ENCODE measurements at regions not wholly inside any gene's neighbourhood (a gene's known extent, or its start where the extent isn't known, plus 50 kb on each side); places are given as distances from the start of the nearest gene placed in this dataset.
"Not testable (repeated sequence)": the region's sequence is repeated elsewhere in the genome, so short reads cannot be mapped to it uniquely, and the experiment has no call there.

GRCh38 chr3:106423321-106424225, 554.8 kb upstream of the CBLB start:
- no peak for DNase-seq

DNA sequence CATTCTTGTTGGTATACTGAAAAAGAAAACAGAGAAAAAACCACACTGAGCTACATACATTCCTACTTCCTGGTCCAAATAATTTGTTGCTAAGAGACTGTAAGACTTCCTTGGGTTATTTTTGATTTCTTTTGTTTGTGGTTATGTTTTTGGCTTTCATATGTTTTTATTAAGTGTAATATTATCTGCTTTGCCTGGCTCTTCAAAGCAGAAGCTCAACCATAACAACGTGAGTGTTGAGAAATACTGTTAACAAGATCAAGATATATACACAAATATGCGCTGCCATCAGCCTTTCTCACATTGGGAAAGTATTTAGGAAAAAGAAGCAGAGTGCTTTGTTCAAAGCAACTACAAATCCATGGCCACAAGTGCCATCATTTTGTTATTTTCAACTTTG, 556.2 kb upstream of the CBLB start:
- DNase-seq = no peak

DNA sequence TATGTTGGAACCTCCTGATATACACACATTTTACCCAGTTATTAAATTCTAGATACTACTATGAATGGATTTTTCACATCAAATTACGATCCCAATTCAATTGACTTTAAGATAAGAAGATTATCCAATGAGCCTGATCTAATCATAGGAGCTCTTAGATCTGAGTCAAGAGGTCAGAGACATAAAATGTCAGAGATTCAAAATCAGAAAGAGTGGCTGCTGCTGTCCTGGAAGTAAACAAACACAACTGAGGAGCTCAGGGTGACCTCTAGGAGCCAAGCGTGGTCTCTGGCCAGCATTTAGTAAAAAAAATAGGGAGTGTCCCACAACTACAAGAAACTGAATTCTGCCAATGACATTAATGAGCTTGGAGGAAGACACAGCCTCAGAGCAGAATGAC, 557.1 kb upstream of the CBLB start:
- no peak for DNase-seq

DNA sequence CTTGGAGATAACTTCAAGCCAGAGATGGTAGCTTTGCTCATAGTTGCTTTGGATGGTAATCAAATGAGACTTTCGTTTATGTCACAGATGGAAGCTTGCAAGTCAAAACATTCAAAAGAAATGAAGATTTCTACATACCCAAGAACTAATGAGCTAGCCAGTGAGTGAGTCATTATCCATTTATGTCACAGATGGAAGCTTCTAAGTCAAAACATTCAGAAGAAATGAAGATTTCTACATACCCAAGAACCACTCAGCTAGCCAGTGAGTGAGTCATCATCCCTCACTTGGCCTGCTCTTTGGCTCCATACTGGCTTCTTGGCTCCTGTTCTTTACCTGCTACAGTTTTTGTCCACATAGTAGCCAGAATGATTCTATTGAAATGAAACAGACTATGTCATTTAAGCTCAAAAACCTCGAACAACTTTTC, 559.8 kb upstream of the CBLB start:
- DNase-seq = no peak

DNA sequence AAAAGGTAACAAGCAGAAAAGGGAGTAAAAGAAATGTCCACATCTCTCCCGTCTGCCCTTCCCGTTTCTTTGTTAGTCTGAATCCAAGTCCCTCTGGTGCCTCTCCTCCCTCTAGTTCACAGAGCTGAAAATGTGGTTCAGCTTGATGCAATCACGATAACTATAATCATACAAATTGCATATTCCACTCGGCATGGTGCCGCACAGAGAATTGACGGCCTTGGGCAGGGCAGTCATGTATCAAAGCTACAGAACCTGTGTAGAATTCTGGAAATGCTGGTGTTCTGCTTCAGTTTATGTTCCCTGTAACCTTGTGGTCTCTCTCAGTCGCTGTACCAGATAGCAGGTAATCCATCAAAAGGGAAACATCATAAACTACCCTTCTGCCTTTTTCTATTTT, 562.9 kb upstream of the CBLB start:
- no peak for DNase-seq

- DNase-seq = no peak
These were observed 567.2 kb upstream of the CBLB start for GRCh38 chr3:106435899-106436453.

DNA sequence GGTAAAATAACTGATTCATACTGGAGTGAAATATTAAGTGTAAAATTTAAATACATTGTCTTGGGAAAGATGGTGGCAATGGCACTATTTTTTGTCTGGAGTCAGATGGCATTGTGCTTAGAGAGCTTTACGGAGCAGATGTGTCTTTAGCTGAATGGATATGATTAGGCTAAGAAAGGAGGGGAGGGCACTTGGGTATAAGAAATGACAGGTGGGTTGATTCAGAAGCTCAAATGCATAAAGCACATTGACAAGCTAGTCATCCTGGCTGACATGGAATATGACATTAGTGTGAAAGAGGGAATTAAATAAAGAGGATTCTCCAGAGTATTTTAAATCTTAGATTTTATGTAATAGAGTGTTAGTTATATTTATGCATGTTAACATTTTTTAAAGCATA, 570.1 kb upstream of the CBLB start:
- no peak for DNase-seq

- DNase-seq = no peak
These were observed 571.9 kb upstream of the CBLB start for GRCh38 chr3:106440672-106441071.

DNA sequence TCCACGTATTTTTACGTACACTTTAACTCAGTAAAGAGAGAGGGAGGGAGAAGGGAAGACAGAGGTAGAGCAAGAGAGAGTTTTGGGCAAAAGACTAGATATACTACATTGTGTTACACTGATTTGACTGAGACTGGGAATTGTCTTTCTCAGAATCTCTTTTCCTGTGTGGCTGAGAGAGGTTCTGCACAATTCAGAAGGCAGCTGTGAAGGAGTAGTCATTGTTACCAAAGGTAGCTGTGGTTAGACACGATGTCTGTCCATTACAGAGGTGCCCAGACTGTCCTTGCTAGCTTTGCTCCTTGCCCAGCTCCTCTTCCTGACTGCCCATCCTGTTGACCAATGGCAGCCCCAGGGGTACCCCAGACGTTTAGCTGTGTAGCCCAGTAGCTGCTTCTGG, 577.5 kb upstream of the CBLB start:
- no peak for DNase-seq

DNA sequence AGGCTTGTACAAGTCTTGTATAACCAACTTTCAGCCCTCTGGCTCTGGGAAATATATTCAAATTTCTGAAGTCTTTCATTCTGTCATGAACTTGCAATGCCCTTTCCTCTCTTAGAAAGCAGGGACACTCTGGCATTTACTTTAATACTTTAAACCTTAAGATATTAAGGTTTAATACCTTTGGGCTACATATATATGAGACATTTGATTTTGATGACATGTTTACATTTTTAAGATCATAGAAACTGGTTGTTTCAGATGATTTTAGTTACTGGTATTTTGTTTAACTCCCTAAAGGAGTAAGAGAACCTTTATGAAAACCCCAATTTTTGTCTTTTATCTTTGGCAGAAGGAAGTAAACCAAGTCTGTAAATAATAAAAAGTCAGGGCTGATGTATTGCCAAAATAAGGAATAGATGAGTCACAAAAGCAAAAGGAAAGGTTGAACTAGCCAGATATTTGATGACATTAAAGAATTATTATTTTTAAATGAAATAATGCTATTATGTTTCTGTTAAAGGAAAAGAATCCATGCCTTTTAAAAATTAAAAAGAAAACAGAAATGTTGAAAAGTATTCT, 579.0 kb upstream of the CBLB start:
- no peak for DNase-seq

DNA sequence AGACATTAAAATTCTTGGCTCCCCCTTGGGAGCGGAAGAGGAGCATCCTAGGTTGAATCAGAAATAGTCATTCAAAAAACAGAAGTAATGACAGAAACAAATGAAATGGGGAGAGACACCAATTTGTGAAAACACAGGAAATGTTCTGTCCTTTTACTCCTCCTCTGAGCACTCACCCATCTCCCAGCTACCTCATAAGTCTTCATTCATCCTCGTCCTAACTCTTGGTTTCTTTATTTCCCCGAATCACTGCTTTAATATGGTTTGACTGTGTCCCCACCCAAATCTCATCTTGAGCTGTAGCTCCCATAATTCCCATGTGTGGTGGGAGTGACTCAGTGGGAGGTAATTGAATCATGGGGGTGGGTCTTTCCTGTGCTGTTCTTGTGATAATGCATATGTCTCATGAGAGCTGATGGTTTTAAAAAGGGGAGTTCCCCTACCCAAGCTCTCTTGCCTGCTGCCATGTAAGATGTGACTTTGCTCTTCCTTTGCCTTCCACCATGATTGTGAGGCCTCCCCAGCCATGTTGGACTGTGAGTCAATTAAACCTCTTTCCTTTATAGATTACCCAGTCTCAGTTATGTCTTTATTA, 579.7 kb upstream of the CBLB start:
- not testable (repeated sequence) for DNase-seq

DNA sequence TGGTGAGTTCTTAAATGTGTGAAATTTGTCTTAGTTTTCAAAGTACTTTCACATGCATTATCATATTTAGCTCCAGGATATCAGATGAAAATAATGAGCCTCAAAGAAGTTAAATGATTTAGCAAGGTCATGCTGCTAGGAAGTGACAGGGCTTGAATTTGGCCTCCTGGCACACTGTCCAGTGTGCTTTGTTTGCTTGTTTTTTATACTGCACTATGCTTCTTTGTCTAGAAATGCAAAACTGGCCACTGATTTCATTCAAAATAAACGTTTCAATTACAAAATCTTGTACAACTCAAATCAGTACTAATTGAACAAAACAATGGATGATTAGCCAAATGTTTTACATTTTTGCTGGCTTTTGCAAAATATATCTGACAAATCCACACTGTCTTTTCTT, 583.3 kb upstream of the CBLB start:
- no peak for DNase-seq

DNA sequence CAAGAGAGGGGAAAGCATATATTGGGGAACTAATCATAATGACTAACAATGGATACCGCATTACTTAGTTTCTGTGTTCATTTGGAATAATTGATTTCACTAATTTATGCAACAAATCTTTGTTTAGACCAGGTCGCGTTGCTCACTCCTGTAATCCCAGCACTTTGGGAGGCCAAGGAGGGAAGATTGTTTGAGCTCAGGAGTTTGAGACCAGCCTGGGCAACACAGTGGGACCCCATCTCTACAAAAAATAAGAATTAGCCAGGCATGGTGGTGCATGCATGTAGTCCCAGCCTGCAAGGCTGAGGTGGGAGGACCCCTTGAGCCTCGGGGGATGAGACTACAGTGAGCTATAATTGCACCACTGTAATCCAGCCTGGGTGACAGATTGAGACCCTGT, 585.7 kb upstream of the CBLB start:
- DNase-seq = no peak

GRCh38 chr3:106457281-106458180, 588.7 kb upstream of the CBLB start:
- DNase-seq = peak; percentile 20

DNA sequence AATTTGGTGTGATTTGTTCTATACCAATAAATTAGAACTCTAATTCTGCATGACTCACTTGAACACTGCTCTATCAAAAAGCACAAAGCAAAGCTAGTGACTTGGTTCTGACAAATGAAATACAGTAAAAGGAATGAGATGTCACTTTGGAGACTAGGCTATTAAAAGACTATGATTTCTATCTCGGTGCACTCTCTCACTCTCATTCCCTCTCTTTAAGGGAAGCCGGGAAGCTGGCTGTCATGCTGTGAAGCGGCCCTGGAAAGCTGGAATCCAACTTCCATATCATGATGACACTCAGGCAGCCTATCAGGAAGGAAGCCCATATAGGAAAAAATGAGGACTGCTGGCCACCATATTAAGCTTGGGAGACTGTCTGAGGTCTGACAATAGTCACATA, 590.1 kb upstream of the CBLB start:
- DNase-seq = no peak

DNA sequence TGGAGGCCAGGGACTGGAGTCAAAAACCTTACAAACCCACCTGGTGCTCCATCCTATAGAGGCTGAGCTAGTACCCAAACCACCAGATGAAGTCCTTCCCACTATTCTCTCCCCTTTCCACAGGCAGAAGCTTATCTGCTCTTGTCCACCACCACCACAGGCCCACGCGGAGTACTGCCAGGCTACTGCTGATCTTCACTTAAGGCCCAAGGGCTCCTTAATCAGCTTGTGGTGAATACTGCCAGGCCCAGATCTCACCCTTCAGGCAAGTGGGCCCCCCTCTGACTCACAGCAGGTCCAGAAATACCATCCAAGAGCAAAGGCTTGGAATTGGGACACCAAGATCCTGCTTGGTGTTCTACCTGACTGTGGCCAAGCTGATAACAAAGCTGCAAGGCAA, 598.1 kb upstream of the CBLB start:
- DNase-seq = no peak

- DNase-seq = no peak
These were observed 605.0 kb upstream of the CBLB start for GRCh38 chr3:106473576-106474475.

DNA sequence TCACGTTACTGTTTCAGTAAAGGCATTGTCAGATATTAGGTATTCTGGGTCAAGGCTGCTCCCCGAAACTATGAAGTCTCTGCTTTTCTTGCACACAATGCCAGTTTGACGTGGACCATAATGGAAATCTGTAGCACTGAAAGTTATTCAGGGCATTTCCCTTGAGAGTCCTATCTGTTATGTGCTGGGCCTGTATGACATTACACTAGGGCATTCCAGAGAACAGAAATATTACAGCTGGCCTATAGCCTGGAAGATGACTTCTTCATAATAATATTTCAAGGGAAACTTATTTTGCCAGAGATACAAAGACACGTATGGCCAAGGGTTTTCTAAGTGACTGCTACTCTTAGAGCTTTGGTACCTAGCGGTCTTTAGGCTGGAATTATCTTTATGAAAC, 613.6 kb upstream of the CBLB start:
- DNase-seq = no peak

GRCh38 chr3:106485217-106485616, 616.4 kb upstream of the CBLB start:
- DNase-seq = no peak

DNA sequence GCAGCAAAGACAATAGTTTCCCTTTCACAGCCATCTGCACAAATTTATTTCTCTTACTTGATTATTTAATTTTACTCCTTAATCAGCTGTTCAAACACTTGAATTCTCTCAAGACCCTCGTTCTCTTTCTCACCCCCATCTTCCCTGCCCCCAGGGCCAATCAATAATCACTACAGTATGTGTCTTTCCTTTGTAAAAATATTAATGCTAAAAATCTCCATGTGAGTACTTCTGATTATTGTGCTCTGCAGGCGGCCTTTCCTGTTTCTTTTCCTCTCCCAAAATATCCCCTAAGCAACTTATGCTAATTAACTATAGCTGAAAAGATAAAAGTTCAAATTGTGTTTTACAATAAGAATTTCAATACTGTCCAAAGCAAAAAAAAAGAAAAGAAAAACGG, 617.0 kb upstream of the CBLB start:
- DNase-seq = no peak

GRCh38 chr3:106486945-106487639, 618.3 kb upstream of the CBLB start:
- not testable (repeated sequence) for DNase-seq
